GM18511 (cell line): ENCODE measurements at regions not wholly inside any gene's neighbourhood (a gene's known extent, or its start where the extent isn't known, plus 50 kb on each side); places are given as distances from the start of the nearest gene placed in this dataset.

Experiments
- ATAC-seq: cut with Tn5 transposase; IDR thresholded peaks from one replicate; pipeline ENCODE4 v1.9.1; 2021; ENCODE audit warnings: mild to moderate bottlenecking, moderate library complexity; ENCODE audit not compliant: unreplicated experiment

GRCh38 chr6:141029908-141030307, 1102.8 kb upstream of the GJE1 start:
- ATAC-seq = no peak

GRCh38 chr6:141028791-141029280, 1103.9 kb upstream of the GJE1 start:
- no peak for ATAC-seq

GRCh38 chr6:141026504-141026903, 1106.2 kb upstream of the GJE1 start:
- ATAC-seq = no peak

GRCh38 chr6:141024526-141024925, 1108.2 kb upstream of the GJE1 start:
- ATAC-seq = no peak

GRCh38 chr6:141017941-141018340, 1114.8 kb upstream of the GJE1 start:
- peak; percentile 51 for ATAC-seq

- ATAC-seq = no peak
These were observed 1131.8 kb upstream of the GJE1 start for GRCh38 chr6:141000917-141001316.

GRCh38 chr6:140993515-140993914, 1139.2 kb upstream of the GJE1 start:
- ATAC-seq = no peak

- ATAC-seq = no peak
These were observed 1140.0 kb upstream of the GJE1 start for GRCh38 chr6:140992678-140993077.

- no peak for ATAC-seq
These were observed 1143.9 kb upstream of the GJE1 start for GRCh38 chr6:140988780-140989179.

GRCh38 chr6:140987364-140988155, 1145.2 kb upstream of the GJE1 start:
- ATAC-seq = no peak

- ATAC-seq = no peak
These were observed 1146.9 kb upstream of the GJE1 start for GRCh38 chr6:140985679-140986275.

GRCh38 chr6:140980265-140980887, 1152.3 kb upstream of the GJE1 start:
- no peak for ATAC-seq

GRCh38 chr6:140979642-140980091, 1153.1 kb upstream of the GJE1 start:
- no peak for ATAC-seq

- ATAC-seq = no peak
These were observed 1155.3 kb upstream of the GJE1 start for GRCh38 chr6:140977403-140977802.

- ATAC-seq = no peak
These were observed 1155.9 kb upstream of the GJE1 start for GRCh38 chr6:140976806-140977205.

GRCh38 chr6:140970485-140970884, 1162.2 kb upstream of the GJE1 start:
- ATAC-seq = no peak

GRCh38 chr6:140968062-140968461, 1164.7 kb upstream of the GJE1 start:
- no peak for ATAC-seq

GRCh38 chr6:140966676-140967075, 1166.0 kb upstream of the GJE1 start:
- no peak for ATAC-seq

GRCh38 chr6:140960566-140960965, 1172.2 kb upstream of the GJE1 start:
- no peak for ATAC-seq

- no peak for ATAC-seq
These were observed 1175.3 kb upstream of the GJE1 start for GRCh38 chr6:140957386-140957785.

GRCh38 chr6:140956571-140957369, 1176.0 kb upstream of the GJE1 start:
- no peak for ATAC-seq
